Bronchial epithelial cell (primary cell): ENCODE measurements at regions not wholly inside any gene's neighbourhood (a gene's known extent, or its start where the extent isn't known, plus 50 kb on each side); places are given as distances from the start of the nearest gene placed in this dataset.

Experiments
- DNase-seq: peaks from one replicate; pipeline ENCODE4 v3.0.0-alpha.2; 2010; ENCODE audit warnings: low read depth
- FAIRE-seq: peaks from 2 replicates; lab custom pipeline; 2011; peaks lifted over from hg19 to GRCh38; lab: Jason Lieb, UNC
- H3K27me3 ChIP-seq: 2 replicates; pipeline ENCODE4 v1.5.1; 2011; ENCODE audit warnings: low read length; ENCODE audit not compliant: control insufficient read depth, insufficient read depth
- H3K36me3 ChIP-seq: 2 replicates; pipeline ENCODE4 v1.5.1; 2011; ENCODE audit warnings: low read length; ENCODE audit not compliant: control insufficient read depth, insufficient read depth
- H3K4me3 ChIP-seq: 2 replicates; pipeline ENCODE4 v1.5.1; 2011; ENCODE audit warnings: mild to moderate bottlenecking, low read depth, low read length, control low read depth
- CTCF ChIP-seq: IDR thresholded peaks from 2 replicates; pipeline ENCODE4 v1.5.1; 2011; ENCODE audit warnings: mild to moderate bottlenecking, moderate library complexity, low read length, control low read depth, inconsistent platforms; ENCODE audit not compliant: insufficient read depth, severe bottlenecking

DNA sequence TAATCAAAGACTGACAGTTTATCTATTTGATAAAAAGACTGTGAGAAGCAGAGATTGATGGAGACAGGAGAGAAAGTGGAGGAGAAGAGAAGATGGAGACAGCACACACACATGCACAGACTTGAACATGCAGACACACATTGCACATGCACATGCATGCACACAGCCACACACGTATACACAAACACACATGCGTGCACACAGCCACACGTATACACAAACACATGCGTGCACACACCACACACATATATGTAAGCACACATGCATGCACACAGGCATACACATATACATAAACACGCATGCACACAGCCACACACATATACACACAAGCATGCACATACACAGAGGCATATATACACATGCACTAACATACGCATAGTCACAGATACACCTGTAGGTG, 313.4 kb downstream of the HAPSTR1 start:
- no peak for TF ChIP-seq CTCF
- DNase-seq (no peak), FAIRE-seq (peak; percentile 90)
- H3K36me3 ChIP-seq, result no peaks in the 10 kb centered on the region
- H3K4me3 ChIP-seq, result no peak overlapping the region
- H3K27me3 ChIP-seq, result no peaks in the 10 kb centered on the region

- FAIRE-seq (no peak), DNase-seq (no peak)
- Histone ChIP-seq H3K27me3 (no peaks in the 10 kb centered on the region), H3K36me3 (no peaks in the 10 kb centered on the region), H3K4me3 (no peak overlapping the region)
- TF ChIP-seq CTCF, result no peak
Observed at GRCh38 chr16:9406038-9406712, 314.7 kb downstream of the HAPSTR1 start.

DNA sequence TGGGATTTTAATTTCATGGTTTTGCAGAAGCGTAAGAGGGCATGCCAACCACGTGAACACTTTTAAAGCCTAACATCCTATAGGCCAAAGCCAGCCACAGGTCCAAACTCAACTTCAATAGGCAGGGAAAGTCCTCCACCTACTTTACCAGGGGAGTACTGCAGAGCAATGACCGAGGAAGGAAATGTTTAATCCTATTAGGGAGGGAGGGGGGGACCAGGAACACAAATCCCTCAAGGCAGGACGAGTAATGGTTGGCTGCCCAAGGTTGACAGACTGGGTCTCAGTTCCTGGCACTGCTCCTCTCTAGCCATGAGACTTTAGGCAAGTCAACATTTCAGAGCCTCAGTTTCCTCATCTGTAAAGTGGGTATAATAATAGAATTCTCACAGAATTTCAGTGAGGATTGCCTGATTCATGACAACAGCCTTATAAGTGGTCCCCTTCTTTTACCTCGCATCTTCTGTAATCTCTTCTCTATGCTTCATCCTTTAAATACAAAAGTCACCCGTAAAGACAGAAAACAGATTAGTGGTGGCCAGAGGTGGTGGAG, 315.8 kb downstream of the HAPSTR1 start:
- Histone ChIP-seq H3K36me3 (no peaks in the 10 kb centered on the region), H3K27me3 (no peaks in the 10 kb centered on the region), H3K4me3 (no peak overlapping the region)
- no peak for TF ChIP-seq CTCF
- FAIRE-seq (no peak), DNase-seq (no peak)

GRCh38 chr16:9408297-9408878, 316.9 kb downstream of the HAPSTR1 start:
- H3K27me3 ChIP-seq, result no peaks in the 10 kb centered on the region
- no peak overlapping the region for H3K4me3 ChIP-seq
- DNase-seq (no peak), FAIRE-seq (no peak)
- H3K36me3 ChIP-seq, result no peaks in the 10 kb centered on the region
- no peak for TF ChIP-seq CTCF

DNA sequence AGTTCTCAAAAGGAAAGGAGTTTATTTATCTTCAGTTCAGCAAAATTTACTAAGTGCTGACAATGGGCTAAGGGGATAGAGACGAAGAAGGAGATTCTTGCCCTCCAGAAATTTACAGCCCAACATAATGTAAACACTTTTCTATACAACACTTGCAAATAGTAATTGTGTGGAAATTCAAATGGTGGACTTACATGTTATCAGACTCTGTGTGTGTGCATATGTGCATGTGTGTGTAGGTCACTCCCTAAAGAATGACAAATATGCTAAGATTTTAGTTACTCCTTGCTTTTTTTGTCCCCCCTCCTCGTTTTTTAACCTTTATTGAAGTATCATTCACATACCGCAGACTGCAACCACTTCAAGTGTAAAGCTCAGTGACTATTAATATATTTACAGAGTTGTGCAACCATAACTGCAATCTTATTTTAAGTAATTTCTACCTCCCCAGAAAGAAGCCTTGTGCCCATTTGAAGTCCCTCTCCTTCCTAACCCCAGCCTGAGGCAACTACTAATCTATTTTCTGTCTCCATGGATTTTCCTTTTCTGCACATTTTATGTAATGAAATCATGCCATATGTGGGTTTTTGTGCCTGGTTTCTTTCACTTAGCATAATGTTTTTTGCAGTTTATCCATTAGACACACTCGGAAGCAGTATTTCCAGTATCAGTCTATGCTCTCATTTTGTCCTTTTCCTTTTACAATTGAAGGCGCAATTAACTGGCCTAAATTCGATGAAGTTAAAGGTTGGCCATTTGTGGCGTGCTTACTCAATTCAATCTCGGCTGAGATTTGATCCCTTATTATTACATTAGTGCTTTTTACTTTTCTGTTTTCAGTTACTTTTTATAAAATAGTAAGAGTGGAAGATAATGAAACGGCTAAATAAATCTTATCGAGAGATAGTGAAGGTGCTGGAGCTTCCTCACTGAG, 318.4 kb downstream of the HAPSTR1 start:
- no peak for TF ChIP-seq CTCF
- DNase-seq, result no peak
- Histone ChIP-seq H3K4me3 (no peak overlapping the region), H3K27me3 (no peaks in the 10 kb centered on the region), H3K36me3 (no peaks in the 10 kb centered on the region)
- FAIRE-seq, result no peak
